Tibial artery (tissue), 4 donors: ENCODE measurements at regions not wholly inside any gene's neighbourhood (a gene's known extent, or its start where the extent isn't known, plus 50 kb on each side); places are given as distances from the start of the nearest gene placed in this dataset.

Experiments used
- DNase-seq, 2 donors: peaks; one replicate each; pipeline ENCODE4 v3.0.0-alpha.2; 2019
- H3K27ac ChIP-seq, 2 donors: fragments of 200-600 bp; sonication (generic) in 1 of 2; 1 replicate in 1 of 2; 2 replicates in 1 of 2; pipeline ENCODE4 v1.5.1; 2018 to 2019; ENCODE audit warnings: mild to moderate bottlenecking in 1 of 2
- H3K27me3 ChIP-seq, 2 donors: fragments of 200-600 bp; sonication (generic) in 1 of 2; one replicate each; pipeline versions ENCODE4 v1.5.1 to v1.6.0; 2016 to 2019
- H3K36me3 ChIP-seq, 3 donors: fragments of 200-600 bp; sonication (generic) in 2 of 3; one replicate each; pipeline ENCODE4 v1.5.1; 2016 to 2019; ENCODE audit warnings: mild to moderate bottlenecking in 2 of 3
- H3K4me1 ChIP-seq, 4 donors: fragments of 200-600 bp; sonication (generic) in 2 of 4; 1 replicate in 3 of 4; 2 replicates in 1 of 4; pipeline ENCODE4 v1.5.1; 2016 to 2019
- H3K4me3 ChIP-seq, 2 donors: fragments of 200-600 bp; sonication (generic) in 1 of 2; 1 replicate in 1 of 2; 2 replicates in 1 of 2; pipeline ENCODE4 v1.5.1; 2018 to 2019; ENCODE audit warnings: mild to moderate bottlenecking in 2 of 2
- H3K9me3 ChIP-seq, 3 donors: fragments of 200-600 bp; sonication (generic) in 1 of 3; one replicate each; pipeline ENCODE4 v1.5.1; 2016 to 2019
- intact Hi-C: fragments of 100-400 bp; cut with DNase I; formaldehyde crosslinking; loops from one replicate; pipeline ENCODE4 v1.15.0; 2023; ENCODE audit warnings: low total_unique reads
- TF ChIP-seq, protein P1 (sequence below), 2 experiments: fragments of 200-600 bp in 1 of 2; fragments of 450-650 bp in 1 of 2; IDR thresholded peaks; one replicate each; pipeline ENCODE4 v1.5.1; 2017 to 2019; ENCODE audit warnings: antibody characterized with exemption in 2 of 2, mild to moderate bottlenecking in 1 of 2, moderate library complexity in 1 of 2

DNA sequence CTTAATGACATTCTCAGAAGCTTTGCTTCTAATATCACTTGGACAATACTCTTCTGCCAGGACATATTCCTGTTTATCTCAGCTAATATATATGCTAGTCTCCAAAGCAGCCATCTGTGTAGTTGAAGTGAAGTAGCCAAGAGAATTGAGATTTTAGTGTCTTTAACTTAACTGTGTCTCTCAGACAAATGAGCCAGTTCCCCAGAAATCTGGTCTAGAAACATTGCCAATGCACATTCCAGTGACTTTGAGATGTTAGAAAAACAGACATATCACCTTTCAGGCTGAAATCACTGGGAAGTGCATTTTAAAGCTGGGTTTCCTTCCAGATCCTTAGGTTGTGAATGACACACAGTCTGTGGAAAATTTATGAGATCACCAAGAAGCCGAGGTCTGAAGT lies 114.6 kb downstream of the MTX3 start:
- Histone ChIP-seq H3K9me3 (no peaks in the 10 kb centered on the region), H3K27ac (no peak overlapping the region), H3K36me3 (no peaks in the 10 kb centered on the region), H3K4me1 (no peaks in the 10 kb centered on the region), H3K27me3 (no peaks in the 10 kb centered on the region), H3K4me3 (no peak overlapping the region)
- no peak for DNase-seq
- TF ChIP-seq, protein P1, sequence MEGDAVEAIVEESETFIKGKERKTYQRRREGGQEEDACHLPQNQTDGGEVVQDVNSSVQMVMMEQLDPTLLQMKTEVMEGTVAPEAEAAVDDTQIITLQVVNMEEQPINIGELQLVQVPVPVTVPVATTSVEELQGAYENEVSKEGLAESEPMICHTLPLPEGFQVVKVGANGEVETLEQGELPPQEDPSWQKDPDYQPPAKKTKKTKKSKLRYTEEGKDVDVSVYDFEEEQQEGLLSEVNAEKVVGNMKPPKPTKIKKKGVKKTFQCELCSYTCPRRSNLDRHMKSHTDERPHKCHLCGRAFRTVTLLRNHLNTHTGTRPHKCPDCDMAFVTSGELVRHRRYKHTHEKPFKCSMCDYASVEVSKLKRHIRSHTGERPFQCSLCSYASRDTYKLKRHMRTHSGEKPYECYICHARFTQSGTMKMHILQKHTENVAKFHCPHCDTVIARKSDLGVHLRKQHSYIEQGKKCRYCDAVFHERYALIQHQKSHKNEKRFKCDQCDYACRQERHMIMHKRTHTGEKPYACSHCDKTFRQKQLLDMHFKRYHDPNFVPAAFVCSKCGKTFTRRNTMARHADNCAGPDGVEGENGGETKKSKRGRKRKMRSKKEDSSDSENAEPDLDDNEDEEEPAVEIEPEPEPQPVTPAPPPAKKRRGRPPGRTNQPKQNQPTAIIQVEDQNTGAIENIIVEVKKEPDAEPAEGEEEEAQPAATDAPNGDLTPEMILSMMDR (IDR thresholded peaks at IDR 0.05) = no peak
- intact Hi-C loops = no loop called here

DNA sequence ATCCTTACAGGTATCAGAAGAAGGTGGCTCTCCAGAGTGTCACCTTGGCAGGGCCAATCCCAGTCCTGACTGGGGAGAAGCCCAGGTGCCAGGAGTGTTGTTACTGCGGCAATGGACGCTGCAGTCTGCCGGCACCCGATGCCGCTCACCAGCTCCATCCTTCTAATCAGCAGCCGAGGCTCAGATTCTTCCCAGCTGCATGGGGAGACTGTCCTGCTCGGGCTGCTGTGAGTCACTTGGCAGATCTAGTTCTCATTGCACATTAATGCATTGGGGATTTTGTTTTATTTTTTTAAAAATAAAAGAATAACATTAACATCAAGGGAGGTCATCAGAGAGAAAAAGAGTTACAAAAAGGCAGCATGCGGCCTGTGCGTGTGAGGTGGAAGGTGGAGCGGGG lies 115.8 kb downstream of the MTX3 start:
- H3K27ac ChIP-seq = no peak overlapping the region
- H3K4me1 ChIP-seq = no peaks in the 10 kb centered on the region
- no peaks in the 10 kb centered on the region for H3K36me3 ChIP-seq
- no peak overlapping the region for H3K4me3 ChIP-seq
- H3K9me3 ChIP-seq = no peaks in the 10 kb centered on the region
- H3K27me3 ChIP-seq = no peaks in the 10 kb centered on the region
- DNase-seq = no peak
- intact Hi-C loops = no loop called here
- TF ChIP-seq, protein P1 (IDR thresholded peaks at IDR 0.05) = no peak

DNA sequence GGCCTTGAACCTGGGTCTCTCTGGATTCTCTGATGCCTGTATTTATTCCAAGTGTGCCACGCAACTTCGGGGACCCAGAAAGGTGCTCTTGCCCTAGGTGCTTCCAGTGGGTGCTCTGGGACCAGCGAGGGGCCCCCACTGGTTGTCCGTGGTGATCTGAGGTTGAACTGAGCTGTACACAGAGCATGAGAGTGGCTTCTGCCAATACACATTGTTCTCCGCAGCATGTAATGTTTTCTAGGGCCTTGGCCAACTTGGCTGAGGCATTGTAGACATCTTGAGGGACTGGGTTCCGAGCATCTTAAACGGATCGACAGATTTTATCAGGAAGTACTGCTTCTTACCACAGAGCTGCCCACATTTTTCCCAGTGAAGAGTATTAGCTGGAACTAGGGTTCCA lies 117.9 kb downstream of the MTX3 start:
- no peaks in the 10 kb centered on the region for H3K36me3 ChIP-seq
- H3K27ac ChIP-seq = no peak overlapping the region
- intact Hi-C loops = no loop called here
- TF ChIP-seq, protein P1 (IDR thresholded peaks at IDR 0.05) = no peak
- H3K4me3 ChIP-seq = no peak overlapping the region
- DNase-seq = no peak
- H3K9me3 ChIP-seq = no peaks in the 10 kb centered on the region
- H3K27me3 ChIP-seq = peaks cover 0 to 4% of the 10 kb centered on the region in 2 donors
- H3K4me1 ChIP-seq = no peaks in the 10 kb centered on the region

DNA sequence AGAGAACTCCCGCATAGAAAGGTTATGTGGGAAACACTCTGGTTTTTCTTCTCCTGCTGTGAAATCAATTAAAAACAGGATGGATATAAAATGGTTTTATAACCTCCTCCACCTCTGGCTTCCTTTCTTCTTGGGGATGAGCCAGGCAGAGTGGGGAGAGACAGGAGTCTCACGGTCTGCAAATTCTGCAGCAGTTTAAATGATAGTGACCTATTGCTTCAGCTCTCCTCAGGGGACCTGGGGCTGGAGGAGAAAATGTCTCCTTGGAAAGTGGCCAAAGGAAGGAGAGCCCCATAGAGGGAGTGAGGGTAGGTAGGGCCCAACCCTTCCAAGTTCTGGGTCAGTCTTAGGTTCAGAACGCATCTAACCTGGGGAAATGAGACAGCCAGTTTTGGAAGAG lies 118.8 kb downstream of the MTX3 start:
- TF ChIP-seq, protein P1 (IDR thresholded peaks at IDR 0.05) = no peak
- no peak for DNase-seq
- H3K9me3 ChIP-seq = no peaks in the 10 kb centered on the region
- intact Hi-C loops = no loop called here
- H3K4me3 ChIP-seq = no peak overlapping the region
- H3K36me3 ChIP-seq = no peaks in the 10 kb centered on the region
- no peak overlapping the region for H3K27ac ChIP-seq
- peaks cover 0 to 4% of the 10 kb centered on the region in 2 donors for H3K27me3 ChIP-seq
- no peaks in the 10 kb centered on the region for H3K4me1 ChIP-seq

DNA sequence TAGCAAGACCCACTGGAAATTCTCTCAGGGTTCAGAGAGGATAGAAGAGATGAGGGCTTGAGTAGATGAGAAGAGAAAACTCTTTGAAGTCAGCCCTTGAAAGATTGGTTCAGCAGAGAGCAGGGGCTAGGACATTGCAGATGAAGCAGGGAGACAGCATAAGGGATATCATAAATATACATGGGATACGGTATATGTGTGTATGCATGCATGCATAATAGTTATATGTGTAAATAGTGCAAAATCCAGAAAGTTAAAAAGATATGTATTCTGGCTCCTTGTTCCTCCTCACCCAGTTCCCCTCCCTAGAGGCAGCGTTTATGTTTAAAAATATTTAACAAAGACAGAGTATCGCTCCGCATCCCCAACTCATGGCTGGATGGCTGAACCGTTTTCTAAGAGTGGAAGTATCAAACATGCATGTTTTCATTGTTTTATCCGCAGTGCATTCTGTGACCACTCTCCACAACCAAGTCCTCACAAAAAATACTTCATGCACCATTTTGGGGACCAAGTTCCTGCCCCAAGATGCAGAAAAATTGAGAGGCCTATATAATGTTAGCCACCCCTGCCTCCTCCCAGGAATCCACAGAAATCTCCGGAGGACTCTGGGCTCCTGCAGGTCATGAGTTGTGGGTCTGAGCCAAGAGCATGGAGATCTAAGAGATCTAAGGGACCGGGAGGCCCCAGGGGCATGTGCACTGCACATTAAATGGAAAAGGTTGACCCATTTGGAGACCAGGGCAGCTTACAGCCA lies 119.5 kb downstream of the MTX3 start:
- H3K27ac ChIP-seq = no peak overlapping the region
- no peaks in the 10 kb centered on the region for H3K9me3 ChIP-seq
- peaks cover 0 to 4% of the 10 kb centered on the region in 2 donors for H3K27me3 ChIP-seq
- TF ChIP-seq, protein P1 (IDR thresholded peaks at IDR 0.05) = no peak
- intact Hi-C loops = no loop called here
- H3K4me1 ChIP-seq = no peaks in the 10 kb centered on the region
- no peak for DNase-seq
- H3K4me3 ChIP-seq = no peak overlapping the region
- no peaks in the 10 kb centered on the region for H3K36me3 ChIP-seq
